HUDEP-2 (cell line): ENCODE measurements at regions not wholly inside any gene's neighbourhood (a gene's known extent, or its start where the extent isn't known, plus 50 kb on each side); places are given as distances from the start of the nearest gene placed in this dataset.

Experiments used
- DNase-seq, 76 experiments: peaks; one replicate each; lab custom pipeline; 2025; ENCODE audit not compliant: unreplicated experiment in 76 of 76; lab: John Stamatoyannopoulos, UW

GRCh38 chr20:40978761-40979160 is 49.9 kb upstream of the TOP1 start:
- DNase-seq = no peak
